ENCODE measurements at regions not wholly inside any gene's neighbourhood (a gene's known extent, or its start where the extent isn't known, plus 50 kb on each side); places are given as distances from the start of the nearest gene placed in this dataset.

DNA sequence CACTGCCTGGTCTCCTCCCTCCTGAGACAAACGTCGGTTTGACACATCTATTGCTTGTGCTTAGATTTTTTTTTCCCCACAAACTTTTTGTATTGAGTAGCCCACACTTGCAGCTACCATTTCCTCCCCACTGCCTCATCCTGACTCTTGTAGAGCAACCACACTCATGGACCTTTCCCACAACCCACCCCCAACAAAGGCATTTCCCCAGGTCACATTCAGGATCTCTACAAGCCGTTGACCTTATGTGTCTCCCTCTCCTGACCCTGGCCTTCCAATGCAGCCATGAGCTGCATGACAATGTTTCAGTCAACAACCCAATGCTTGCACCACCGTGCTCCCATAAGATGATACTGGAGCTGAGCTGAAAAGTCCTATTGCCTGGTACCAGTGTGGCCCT, 91.9 kb upstream of the MKI67 start:
- TF ChIP-seq, protein P1, sequence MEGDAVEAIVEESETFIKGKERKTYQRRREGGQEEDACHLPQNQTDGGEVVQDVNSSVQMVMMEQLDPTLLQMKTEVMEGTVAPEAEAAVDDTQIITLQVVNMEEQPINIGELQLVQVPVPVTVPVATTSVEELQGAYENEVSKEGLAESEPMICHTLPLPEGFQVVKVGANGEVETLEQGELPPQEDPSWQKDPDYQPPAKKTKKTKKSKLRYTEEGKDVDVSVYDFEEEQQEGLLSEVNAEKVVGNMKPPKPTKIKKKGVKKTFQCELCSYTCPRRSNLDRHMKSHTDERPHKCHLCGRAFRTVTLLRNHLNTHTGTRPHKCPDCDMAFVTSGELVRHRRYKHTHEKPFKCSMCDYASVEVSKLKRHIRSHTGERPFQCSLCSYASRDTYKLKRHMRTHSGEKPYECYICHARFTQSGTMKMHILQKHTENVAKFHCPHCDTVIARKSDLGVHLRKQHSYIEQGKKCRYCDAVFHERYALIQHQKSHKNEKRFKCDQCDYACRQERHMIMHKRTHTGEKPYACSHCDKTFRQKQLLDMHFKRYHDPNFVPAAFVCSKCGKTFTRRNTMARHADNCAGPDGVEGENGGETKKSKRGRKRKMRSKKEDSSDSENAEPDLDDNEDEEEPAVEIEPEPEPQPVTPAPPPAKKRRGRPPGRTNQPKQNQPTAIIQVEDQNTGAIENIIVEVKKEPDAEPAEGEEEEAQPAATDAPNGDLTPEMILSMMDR (IDR thresholded peaks at IDR 0.05), result no peak
- TF ChIP-seq POLR2A (IDR thresholded peaks at IDR 0.05), result no peak
